ENCODE measurements at regions not wholly inside any gene's neighbourhood (a gene's known extent, or its start where the extent isn't known, plus 50 kb on each side); places are given as distances from the start of the nearest gene placed in this dataset.

GRCh38 chr5:174293006-174293405 lies 247.5 kb downstream of the NSG2 start:
- in situ Hi-C loops (cut with HindIII; ENCODE audit: low pct_ligation_motif_present, low sequenced_read_pairs): no loop called here
- no peak for DNase-seq
- H3K36me3 ChIP-seq (replicated peaks): no peaks in the 10 kb centered on the region
- no peaks in the 10 kb centered on the region for H3K27me3 ChIP-seq (replicated peaks)
- H3K4me3 ChIP-seq (ENCODE audit: low read depth, low read length): no peak overlapping the region
- H3K27ac ChIP-seq: no peak overlapping the region
- TF ChIP-seq CTCF (IDR thresholded peaks at IDR 0.05; ENCODE audit: low read depth, low read length, missing control alignments): no peak

- DNase-seq: no peak
- no peak for TF ChIP-seq CTCF (IDR thresholded peaks at IDR 0.05; ENCODE audit: low read depth, low read length, missing control alignments)
- H3K4me3 ChIP-seq (ENCODE audit: low read depth, low read length): no peak overlapping the region
- no peak overlapping the region for H3K27ac ChIP-seq
- H3K36me3 ChIP-seq (replicated peaks): no peaks in the 10 kb centered on the region
- in situ Hi-C loops (cut with HindIII; ENCODE audit: low pct_ligation_motif_present, low sequenced_read_pairs): no loop called here
- H3K27me3 ChIP-seq (replicated peaks): no peaks in the 10 kb centered on the region
These were observed 248.0 kb downstream of the NSG2 start for GRCh38 chr5:174293481-174293880.

- H3K27me3 ChIP-seq (replicated peaks): no peaks in the 10 kb centered on the region
- in situ Hi-C loops (cut with HindIII; ENCODE audit: low pct_ligation_motif_present, low sequenced_read_pairs): no loop called here
- TF ChIP-seq CTCF (IDR thresholded peaks at IDR 0.05; ENCODE audit: low read depth, low read length, missing control alignments): no peak
- no peak overlapping the region for H3K4me3 ChIP-seq (ENCODE audit: low read depth, low read length)
- H3K27ac ChIP-seq: no peak overlapping the region
- DNase-seq: no peak
- H3K36me3 ChIP-seq (replicated peaks): no peaks in the 10 kb centered on the region
These were observed 249.6 kb downstream of the NSG2 start for GRCh38 chr5:174294891-174295620.

GRCh38 chr5:174295702-174296436 lies 250.4 kb downstream of the NSG2 start:
- H3K36me3 ChIP-seq (replicated peaks): no peaks in the 10 kb centered on the region
- TF ChIP-seq CTCF (IDR thresholded peaks at IDR 0.05; ENCODE audit: low read depth, low read length, missing control alignments): no peak
- no peak overlapping the region for H3K27ac ChIP-seq
- DNase-seq: no peak
- no peak overlapping the region for H3K4me3 ChIP-seq (ENCODE audit: low read depth, low read length)
- no peaks in the 10 kb centered on the region for H3K27me3 ChIP-seq (replicated peaks)
- in situ Hi-C loops (cut with HindIII; ENCODE audit: low pct_ligation_motif_present, low sequenced_read_pairs): no loop called here

GRCh38 chr5:174300118-174300940 lies 254.8 kb downstream of the NSG2 start:
- no peak overlapping the region for H3K4me3 ChIP-seq (ENCODE audit: low read depth, low read length)
- H3K27ac ChIP-seq: no peak overlapping the region
- in situ Hi-C loops (cut with HindIII; ENCODE audit: low pct_ligation_motif_present, low sequenced_read_pairs): no loop called here
- no peak for TF ChIP-seq CTCF (IDR thresholded peaks at IDR 0.05; ENCODE audit: low read depth, low read length, missing control alignments)
- DNase-seq: no peak
- no peaks in the 10 kb centered on the region for H3K36me3 ChIP-seq (replicated peaks)
- no peaks in the 10 kb centered on the region for H3K27me3 ChIP-seq (replicated peaks)

Measured in brain microvascular endothelial cell (primary cell).